NCI-H82 (cell line): ENCODE measurements at regions not wholly inside any gene's neighbourhood (a gene's known extent, or its start where the extent isn't known, plus 50 kb on each side); places are given as distances from the start of the nearest gene placed in this dataset.
A peak's percentile ranks its signal among the peaks of the same experiment; 100 is the strongest.

Experiments
- DNase-seq: peaks from one replicate; lab custom pipeline; 2025; lab: John Stamatoyannopoulos, UW

DNA sequence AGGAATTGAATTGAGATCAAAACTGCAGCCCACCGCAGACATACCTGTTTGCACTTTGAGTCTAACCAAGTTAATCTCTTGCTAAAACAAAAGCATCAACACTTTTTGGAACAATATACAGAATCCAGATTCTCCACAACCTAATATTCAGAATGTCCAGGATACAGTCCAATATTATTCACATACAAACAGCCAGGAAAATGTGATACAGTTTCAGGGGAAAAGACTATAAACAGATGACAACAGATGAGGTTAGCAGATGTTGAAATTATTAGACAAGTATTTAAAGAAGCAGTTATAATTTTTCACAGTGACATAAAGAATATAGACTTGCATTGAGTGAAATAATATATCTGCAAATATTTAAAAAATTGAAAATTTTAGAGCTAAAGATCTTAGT is 678.1 kb upstream of the CXADR start:
- no peak for DNase-seq

DNA sequence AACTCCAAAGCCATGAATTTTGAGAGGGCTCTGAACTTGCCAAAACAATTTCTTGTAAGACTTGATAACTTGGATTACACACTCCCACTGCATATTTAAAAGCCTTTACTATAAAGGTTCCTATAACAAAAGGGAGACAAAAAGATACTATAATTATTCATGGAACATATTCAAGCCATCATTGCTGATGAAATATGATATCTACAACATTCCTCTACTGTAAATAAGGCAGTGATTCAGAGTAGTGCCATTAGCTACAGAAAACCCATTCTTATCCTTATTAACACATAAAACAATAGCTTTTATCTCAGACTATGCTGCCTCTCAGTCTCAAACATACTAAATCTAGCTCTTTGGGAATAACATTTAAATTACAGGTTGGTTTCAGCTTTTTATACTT is 675.5 kb upstream of the CXADR start:
- no peak for DNase-seq

DNA sequence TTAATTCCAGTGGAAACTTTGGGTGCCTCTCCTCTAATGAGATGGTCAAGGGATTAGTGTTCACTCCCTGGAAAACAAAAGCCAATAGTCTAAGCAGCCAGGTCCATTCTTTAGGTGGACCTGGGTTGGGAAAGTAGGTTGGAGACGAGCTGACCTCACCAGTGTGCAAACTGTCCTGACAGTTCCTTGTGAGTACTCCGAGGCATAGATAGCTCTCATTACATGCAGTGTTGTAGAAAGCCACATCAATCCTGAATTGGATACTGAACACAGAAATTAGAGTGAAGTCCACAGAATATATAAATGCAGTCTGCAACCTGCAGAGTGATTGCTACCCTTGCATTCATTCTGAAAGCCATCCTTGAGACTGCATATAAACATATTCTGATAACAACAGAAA is 675.1 kb upstream of the CXADR start:
- no peak for DNase-seq

DNA sequence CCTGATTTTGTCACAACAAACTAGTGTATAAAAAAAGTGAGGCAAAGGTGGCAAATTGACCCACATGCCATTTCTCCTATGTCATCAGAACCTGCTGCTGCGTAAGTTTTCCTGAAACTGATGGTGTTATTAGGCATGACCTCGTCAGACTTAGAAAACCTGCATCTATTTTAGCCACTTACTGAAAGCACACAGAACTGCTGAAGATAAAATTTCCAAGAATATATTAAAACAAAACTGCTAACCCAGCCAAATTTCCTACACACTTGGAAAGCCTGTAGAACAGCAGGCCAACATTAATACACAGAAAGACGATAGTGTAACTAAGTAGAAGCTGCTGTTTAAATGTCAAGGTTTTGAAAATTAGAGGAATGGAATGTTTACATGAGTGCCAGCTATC is 674.5 kb upstream of the CXADR start:
- no peak for DNase-seq

DNA sequence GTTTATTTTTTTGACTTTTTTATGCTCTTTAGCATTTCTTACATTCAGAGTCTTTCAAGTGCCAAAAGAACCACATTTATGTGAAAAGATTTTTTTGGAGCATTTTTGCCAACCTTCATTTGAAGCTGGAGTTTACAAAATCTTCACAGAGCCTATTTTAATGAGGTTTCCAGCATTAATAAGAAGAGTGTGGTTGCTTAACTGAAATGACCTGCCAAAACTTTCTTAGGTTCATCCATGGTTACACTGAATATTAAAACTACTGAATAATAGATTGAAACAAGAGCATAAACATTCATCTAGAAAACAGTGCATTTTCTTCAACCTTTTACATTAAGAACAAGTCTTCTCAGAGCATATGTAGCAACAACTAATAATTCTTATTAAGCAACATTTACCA is 672.3 kb upstream of the CXADR start:
- DNase-seq, result no peak

DNA sequence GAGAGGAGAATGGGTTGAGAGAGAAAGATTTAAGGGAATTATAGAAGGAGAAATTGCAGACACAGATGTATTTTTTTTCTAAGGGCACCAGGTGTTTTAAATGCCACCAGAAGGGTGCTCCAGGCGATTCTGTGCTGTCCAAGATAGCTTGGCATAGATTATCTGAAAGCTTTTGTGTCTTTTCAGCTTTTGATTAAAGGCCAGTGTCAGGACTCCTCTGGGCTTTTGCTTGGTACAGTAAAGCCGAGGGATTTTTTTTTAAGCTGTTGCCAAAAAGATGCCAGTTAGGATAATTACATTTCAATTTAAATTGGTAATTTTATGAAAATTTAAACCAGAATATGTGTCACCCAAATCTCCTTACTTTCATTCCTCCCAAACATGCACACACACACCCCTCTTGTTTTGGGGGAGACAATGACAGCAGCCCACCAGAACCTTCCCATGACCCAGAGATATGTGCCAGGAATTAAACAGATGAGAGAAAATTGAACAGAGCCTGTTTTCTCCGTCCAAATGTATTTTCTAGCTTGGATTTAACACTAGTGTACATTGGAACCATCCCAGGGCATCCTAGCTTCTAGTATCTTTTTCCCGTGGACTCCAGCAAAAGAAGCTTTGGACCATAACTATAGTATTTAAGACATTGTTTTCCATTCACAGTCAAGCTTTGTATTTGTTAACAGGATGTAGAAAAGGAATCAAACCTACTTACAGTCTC is 670.7 kb upstream of the CXADR start:
- DNase-seq, result no peak

DNA sequence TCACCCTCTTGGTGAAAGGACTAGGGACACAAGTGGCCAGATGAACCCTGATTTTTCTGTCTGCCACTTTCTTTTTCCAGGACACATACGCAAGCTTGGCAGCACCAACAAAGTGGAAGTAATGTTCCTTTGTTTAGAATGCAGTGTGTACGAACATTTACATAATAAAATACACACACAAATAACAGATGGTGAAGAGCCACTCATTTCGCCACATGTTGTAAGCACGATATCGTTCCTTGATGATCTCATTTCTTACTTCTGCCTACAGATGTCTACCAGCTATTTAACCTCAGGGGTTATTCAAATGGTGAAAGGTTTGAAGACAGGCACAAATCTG is 670.2 kb upstream of the CXADR start:
- DNase-seq, result peak; percentile 15

DNA sequence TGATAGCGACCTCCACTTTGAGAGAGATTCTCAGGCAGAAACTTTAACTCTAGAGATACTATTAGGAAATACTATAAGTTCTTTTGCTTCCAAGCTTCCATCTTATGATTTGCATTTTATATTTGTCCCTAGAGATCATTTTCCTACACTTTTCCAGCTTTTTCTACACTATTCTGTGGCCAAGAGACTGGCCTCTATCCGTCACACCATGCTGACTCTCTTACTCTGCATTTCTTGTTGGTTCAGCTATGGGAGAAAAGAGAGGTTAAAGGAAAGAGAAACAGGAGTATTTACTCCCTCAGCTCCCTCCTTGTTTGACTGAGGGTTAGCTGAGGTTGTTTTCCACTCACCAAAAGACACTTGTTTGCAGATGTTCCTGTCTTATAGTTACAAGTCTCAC is 665.6 kb upstream of the CXADR start:
- DNase-seq, result no peak

DNA sequence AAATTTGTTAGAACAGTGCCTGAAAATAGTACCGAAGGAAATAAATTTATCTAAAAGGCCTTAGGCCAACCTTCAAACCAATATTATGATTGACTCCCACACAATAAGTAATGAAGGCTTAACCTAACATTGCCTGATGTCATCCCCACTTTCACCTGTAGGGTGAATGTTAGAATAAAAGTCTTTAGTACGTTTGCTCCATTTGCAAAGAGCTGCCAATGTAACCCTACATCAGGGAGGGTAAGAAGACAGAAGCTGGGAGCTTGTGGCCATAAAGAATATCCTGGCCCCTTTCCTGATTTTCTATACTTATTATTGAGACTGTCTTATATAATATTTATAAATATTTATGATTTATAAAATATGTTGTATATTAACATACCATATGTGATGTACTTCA is 661.8 kb upstream of the CXADR start:
- peak; percentile 29 for DNase-seq

DNA sequence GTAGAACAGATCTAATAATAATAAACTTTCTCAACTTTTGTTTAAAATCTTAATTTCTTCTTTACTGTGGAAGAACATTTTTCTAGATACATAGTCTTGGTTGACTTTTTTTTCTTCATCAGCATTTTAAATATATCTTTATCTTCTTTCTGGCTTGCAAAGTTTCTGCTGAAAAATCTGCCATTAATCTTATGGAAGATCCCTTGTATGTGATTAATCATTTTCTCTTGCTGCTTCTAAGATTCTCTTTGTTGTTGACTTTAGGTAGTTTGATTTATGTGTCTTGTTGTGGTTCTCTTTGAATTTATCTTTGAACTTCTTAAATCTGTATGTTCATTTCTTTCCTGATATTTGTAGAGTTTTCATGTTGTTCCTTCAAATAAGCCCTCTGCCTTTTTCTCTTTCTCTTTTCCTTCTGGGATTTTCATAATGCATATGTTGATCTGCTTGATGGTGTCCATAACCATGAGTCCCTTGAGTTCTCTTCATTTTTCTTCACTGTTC is 657.6 kb upstream of the CXADR start:
- DNase-seq, result no peak

DNA sequence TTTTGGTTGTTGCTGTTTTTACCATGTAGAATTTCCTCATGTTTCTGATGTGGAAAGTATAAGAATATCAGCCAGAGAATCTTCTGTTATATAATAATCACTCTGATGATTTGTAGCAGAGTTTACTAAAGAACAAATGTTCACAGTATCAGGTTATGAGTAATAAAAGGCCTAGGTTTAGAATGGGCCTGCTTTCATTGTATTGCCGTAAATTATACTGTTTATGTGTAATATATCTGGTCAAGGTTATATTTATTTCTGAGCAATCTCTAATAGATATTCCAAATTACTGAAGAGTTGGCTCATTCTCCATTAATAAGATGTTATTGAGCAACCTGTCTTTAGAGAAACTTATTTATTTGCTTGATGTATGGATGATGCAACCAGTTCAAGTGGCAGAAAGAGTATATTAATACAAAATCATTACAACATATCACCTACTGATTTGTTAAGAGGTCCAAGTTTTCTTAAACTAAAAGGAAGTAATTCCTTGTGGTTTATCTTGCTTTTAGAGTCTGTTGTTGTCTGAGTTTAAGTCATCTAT is 649.4 kb upstream of the CXADR start:
- no peak for DNase-seq

DNA sequence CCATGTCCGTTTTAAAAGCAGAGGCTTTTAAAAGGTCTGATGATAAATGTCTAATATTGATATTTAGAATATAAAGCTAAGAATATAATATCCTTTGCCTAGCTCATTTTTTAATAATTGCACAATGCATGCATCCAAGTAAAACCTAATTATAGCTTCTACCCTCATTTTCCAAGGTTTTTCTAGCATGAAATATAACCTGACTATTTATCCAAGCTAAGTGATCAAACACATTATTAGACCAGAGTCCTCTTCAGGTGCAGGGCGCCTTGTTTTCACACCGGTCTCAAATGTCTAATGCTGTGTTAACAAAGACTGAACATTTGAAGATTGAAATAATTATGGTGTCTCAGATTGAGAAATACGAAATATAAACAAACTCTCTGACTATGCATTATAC is 648.9 kb upstream of the CXADR start:
- no peak for DNase-seq

DNA sequence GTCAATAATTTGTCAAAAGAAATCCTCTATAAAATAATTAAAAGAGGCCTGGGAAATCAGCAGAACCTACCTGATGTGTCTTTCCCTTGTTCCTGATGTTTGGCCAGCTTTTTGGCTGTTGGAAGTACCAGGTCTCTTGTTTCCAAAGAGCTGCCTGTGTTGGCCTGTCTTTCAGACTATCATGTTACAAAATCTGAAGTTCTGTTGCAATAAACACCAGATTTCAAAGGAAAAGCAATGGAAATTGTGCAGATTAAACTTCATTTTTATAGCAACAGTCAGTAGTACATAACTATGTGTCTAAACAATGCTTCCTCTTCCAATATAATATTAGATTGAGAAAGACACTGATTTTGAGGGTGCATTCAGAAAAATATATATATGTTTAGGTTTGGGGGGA is 647.2 kb upstream of the CXADR start:
- no peak for DNase-seq

DNA sequence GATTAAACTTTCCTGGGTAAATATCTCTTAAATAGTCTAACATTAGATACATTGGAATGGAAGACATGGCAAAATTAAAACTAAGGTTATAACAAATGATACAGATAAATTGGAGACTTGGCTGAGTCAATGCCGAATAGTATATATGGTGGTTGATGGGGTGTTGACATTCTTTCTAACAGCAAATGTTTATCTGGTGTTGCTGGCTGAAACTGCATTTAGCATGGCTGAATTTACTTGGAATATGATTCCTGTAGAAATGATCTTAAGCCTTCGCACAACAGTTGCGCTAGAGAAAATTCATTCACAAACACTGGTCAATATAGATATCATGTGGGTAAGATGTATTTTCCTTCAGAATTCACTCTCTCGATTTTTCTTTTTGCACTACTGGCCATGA is 646.0 kb upstream of the CXADR start:
- DNase-seq, result no peak

DNA sequence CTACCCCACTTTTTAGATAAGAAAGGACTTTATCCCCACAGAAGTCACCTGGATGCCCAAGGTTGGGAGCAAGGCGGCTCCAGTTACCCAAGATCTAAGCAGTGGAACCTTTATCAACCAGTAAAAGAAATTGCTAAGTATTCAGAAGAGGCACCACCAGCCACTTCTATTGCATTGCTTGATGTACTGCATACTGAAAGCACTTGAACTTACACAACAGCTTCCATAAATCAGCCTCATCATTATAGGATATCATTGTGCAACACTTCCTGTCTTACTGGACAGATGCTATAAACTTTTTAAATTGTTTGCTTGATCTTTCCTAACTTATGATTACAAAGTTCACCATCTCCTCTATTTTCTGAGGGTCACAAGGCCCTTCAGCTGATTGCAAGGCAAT is 642.7 kb upstream of the CXADR start:
- DNase-seq, result no peak

DNA sequence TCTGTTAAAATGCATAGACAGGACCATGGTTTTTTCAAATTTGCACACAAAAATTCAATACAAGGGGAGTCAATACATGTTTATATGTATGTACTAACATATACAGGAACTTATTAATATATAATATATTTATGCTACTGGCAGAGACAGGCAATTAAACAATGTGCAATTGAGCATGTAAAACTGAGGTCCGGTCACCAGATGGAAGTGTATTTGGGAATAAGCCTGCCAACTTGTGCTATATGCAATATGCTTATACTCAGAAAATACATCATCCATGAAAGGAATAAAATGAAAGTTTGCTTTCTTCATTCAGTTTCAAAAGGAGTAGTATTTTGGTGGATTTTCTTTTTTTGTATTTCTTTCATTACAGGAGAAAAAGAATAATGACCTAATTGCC is 640.2 kb upstream of the CXADR start:
- DNase-seq, result no peak

DNA sequence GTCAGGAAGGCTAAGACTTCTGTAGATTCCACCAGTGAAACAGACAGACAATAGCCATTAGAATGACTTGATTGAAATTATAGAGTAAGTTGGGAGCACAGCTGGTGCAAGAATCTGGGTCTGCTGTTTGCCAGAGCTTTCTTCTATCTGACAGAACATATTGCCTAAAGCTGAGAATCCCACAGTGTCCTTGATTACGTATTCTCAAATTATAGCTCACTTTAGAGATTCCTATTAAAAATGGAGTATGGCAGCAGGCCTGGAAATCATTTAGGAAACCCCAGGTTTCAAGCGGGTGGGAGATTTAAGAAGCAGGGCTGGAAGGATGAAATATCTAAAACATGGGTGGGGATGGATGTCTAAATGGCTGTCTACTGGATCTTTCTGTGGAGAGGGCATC is 639.7 kb upstream of the CXADR start:
- DNase-seq, result no peak

DNA sequence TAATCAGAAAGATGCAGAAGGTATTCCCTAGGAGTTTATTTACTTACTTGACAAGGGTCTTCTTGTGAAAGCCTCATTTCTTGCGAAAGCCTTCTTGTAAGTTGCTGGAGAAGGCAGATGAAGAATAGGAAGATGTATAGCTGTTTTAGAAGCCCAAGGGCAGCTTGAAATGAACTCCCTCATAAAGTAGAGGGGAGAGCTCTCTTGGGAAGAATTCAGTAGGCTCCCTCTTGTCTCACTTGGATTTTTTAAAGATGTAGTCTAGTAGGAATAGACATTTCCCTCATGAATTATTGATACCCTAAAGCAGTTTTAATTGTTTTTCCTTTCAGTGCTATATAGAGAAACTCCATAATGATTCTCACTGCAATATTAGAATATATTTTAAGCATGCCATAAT is 639.2 kb upstream of the CXADR start:
- DNase-seq, result no peak

DNA sequence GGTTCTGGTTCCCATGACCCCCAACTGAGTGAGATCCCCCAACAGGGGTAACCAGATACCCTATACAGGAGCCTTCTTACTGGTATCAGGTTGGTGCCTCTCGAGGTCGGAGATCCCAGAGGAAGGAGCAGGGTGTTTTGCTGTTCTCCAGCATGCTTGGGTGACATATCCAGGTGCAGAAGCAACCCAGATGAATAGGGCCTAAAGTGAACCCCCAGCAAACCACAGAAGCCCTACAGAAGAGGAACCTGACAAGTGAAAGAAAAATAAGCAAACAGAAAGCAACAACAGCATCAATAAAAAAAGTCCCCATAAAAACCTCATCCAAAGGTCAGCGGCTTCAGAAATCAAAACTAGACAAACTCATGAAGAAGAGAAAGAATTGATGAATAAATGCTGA is 633.4 kb upstream of the CXADR start:
- DNase-seq, result no peak

DNA sequence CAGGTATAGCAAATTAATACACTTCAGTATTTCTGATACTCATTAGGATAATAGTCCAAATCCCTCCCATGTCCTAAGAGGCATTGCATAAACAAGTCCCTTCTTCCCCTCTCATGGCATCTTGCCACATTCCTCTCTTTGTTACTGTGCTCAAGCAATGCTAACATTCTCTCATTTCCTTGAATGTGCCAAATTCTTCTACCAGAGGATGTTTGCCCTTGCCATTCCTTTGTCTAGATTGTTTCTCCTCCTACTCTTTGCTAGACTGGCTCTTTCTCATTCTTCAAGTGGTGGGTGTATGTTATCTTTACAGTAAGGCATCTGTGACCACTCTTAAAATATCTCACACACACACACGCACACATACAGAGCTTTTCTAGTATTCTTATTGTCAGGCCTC is 621.0 kb upstream of the CXADR start:
- DNase-seq, result no peak

DNA sequence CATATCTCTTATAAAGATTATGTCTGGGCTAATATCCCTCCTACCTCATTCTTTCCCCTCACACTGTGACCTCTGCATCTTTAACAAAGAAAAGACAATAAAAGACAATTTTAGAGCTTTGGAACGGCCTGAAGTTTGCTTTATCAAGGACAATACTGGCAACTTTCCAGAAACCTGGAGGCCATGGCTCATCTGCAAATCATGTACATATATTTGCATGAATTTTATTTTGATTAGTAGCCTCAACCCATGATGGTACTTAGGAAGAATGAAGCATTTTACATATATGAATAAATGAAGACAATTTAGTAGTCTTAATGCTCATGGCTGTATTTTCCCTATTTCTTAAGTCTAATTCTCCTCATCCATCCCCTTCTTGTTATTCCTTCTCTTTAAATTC is 612.2 kb upstream of the CXADR start:
- DNase-seq, result no peak

DNA sequence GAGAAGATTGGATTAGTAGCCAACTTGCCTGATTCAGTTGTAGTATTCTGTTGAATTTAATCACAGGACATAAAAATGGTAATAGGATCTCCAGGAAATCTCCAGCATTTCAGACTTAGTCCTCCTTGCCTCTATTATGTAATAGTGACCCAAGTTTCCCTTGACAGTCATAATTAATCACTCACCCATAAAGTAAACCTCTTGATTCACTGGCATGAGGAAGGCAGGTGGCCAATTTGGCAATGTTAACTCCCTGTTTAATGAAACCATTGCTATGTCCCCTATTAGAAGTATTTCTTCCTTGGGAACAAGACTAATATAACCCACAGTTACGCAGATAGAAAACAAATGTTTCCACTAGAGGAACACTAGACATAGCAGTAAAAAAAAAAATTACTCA is 604.8 kb upstream of the CXADR start:
- DNase-seq, result no peak

DNA sequence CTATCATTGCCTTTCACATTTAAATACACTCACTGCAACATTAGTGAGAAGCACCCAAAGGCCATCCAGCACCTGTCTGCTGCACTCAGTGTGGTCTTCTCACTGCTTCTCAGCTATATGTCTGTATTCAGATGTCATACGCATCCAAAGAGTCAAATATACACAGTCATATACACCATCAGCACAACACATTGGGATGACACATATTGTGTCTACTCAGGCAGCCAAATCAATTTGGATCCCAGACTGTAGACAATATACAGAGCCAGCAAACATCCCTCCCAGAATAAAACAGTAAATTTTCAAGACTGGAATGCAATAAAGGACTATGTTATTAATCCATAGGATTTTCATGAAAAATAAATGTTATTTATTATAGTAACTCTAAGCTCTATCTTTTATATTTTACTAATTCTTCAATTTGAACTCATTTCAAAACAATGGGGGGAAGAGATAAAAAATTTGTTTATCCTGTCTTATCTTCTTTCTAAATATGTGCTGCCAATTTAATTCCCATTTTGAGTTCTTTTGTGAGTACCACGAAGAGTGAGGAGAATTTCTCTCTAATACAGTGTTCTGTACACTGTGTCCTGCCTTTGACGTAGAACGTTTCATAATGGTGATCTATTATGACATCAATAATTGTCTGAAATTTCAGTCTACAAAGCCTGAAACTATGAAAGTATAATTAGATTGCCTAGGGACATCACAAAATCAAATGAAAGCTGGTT is 602.2 kb upstream of the CXADR start:
- no peak for DNase-seq

DNA sequence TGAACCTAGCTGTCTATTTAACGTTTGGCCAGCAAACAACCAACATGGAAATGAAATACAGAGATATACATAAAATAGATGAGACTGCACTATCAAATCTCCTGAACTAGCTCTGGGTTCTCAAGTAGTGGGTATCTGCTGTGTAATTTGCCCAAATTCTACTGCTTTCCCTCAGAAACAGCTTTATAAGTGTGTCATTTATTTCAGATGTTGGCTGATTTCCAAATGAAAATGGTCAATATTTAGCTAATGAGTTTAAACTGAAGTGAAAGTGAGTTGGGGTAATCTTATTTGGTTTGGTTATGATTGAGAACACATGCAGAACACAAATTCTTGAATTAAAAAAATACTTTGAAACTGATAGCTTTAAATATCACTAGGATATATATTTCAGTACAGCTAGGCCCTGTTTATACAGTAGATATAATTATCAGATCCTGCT is 601.7 kb upstream of the CXADR start:
- no peak for DNase-seq
